HepG2 (cell line): ENCODE measurements at regions not wholly inside any gene's neighbourhood (a gene's known extent, or its start where the extent isn't known, plus 50 kb on each side); places are given as distances from the start of the nearest gene placed in this dataset.

ENCODE experiments used
- ARNTL ChIP-seq: sonication (generic); formaldehyde crosslinking; IDR thresholded peaks from 2 replicates; pipeline ENCODE4 v1.4.0; 2020; ENCODE audit warnings: mild to moderate bottlenecking, missing genetic modification reagents
- ASH2L ChIP-seq: fragments of 300-600, 200-600 bp; sonication (generic); IDR thresholded peaks from 2 replicates; pipeline ENCODE4 v1.7.0; 2017; ENCODE audit warnings: low read depth, mild to moderate bottlenecking, moderate library complexity, mixed read lengths, low read length; ENCODE audit not compliant: insufficient read length
- ATF2 ChIP-seq: sonication (generic); formaldehyde crosslinking; IDR thresholded peaks from 2 replicates; pipeline ENCODE4 v1.4.0; 2020; ENCODE audit warnings: missing genetic modification reagents
- ATF7 ChIP-seq, 2 experiments: fragments of 450-650 bp in 1 of 2; sonication (generic) in 1 of 2; formaldehyde crosslinking in 1 of 2; IDR thresholded peaks; 2 replicates each; pipeline versions ENCODE4 v1.4.0 to v1.6.1; 2016 to 2020; ENCODE audit warnings: antibody characterized with exemption in 1 of 2, mild to moderate bottlenecking in 1 of 2, missing genetic modification reagents in 1 of 2
- CBFB ChIP-seq: sonication (generic); formaldehyde crosslinking; IDR thresholded peaks from 2 replicates; pipeline ENCODE4 v1.4.0; 2020; ENCODE audit warnings: missing genetic modification reagents
- CREB1 ChIP-seq, 2 experiments: fragments of 450-650 bp in 1 of 2; IDR thresholded peaks; 2 replicates each; pipeline ENCODE4 v1.6.1; 2016 to 2017; ENCODE audit warnings: control low read depth in 1 of 2, mild to moderate bottlenecking in 1 of 2, missing compliant biosample characterization in 1 of 2, missing genetic modification characterization in 1 of 2
- CSRNP1 ChIP-seq: sonication (generic); formaldehyde crosslinking; IDR thresholded peaks from 2 replicates; pipeline ENCODE4 v1.8.1; 2023; ENCODE audit warnings: mild to moderate bottlenecking, missing genetic modification reagents
- FOXJ3 ChIP-seq: sonication (generic); formaldehyde crosslinking; IDR thresholded peaks from 2 replicates; pipeline ENCODE4 v1.4.0; 2020; ENCODE audit warnings: missing genetic modification reagents, mild to moderate bottlenecking, borderline replicate concordance
- GATA4 ChIP-seq: sonication (generic); IDR thresholded peaks from 2 replicates; pipeline ENCODE4 v1.6.1; 2016; ENCODE audit warnings: antibody characterized with exemption, low read depth, borderline replicate concordance
- GATAD2A ChIP-seq: IDR thresholded peaks from 2 replicates; pipeline ENCODE4 v1.6.1; 2016
- HDAC6 ChIP-seq: fragments of 200-600 bp; sonication (generic); IDR thresholded peaks from 2 replicates; pipeline ENCODE4 v1.7.0; 2017; ENCODE audit warnings: mild to moderate bottlenecking, antibody characterized with exemption, low read length, low read depth
- HNF1B ChIP-seq: sonication (generic); formaldehyde crosslinking; IDR thresholded peaks from 2 replicates; pipeline ENCODE4 v1.5.1; 2020; ENCODE audit warnings: mild to moderate bottlenecking, moderate library complexity, missing genetic modification reagents
- HNF4A ChIP-seq: sonication (generic); formaldehyde crosslinking; IDR thresholded peaks from 2 replicates; pipeline ENCODE4 v1.4.0; 2020; ENCODE audit warnings: missing genetic modification reagents
- NFIC ChIP-seq: IDR thresholded peaks from 2 replicates; pipeline ENCODE4 v1.6.1; 2012; ENCODE audit warnings: mild to moderate bottlenecking, low read length, inconsistent platforms
- PPARG ChIP-seq: conservative IDR thresholded peaks from 2 replicates; pipeline ENCODE4 v1.6.1; 2016; ENCODE audit warnings: missing biosample characterization, missing genetic modification reagents
- RARA ChIP-seq: IDR thresholded peaks from 2 replicates; pipeline ENCODE4 v1.6.1; 2016; ENCODE audit warnings: missing genetic modification reagents, missing compliant biosample characterization
- ZNF20 ChIP-seq: sonication (generic); formaldehyde crosslinking; IDR thresholded peaks from 2 replicates; pipeline ENCODE4 v1.4.0; 2020; ENCODE audit warnings: mild to moderate bottlenecking, moderate library complexity, missing genetic modification reagents
- ZNF335 ChIP-seq: sonication (generic); formaldehyde crosslinking; IDR thresholded peaks from 2 replicates; pipeline ENCODE4 v1.4.0; 2020; ENCODE audit warnings: missing genetic modification reagents
- ZNF800 ChIP-seq: sonication (generic); formaldehyde crosslinking; IDR thresholded peaks from 2 replicates; pipeline ENCODE4 v1.4.0; 2020; ENCODE audit warnings: missing genetic modification reagents
- ZSCAN5A ChIP-seq: sonication (generic); formaldehyde crosslinking; IDR thresholded peaks from 2 replicates; pipeline ENCODE4 v1.8.0; 2022; ENCODE audit warnings: mild to moderate bottlenecking, missing genetic modification reagents, borderline replicate concordance

- peak; percentile 88 for TF ChIP-seq ASH2L
- peak; percentile 83 for TF ChIP-seq PPARG (CRISPR knock-in tag)
- TF ChIP-seq NFIC, result peak; percentile 97; the same call in 1 of the 2 replicates
- TF ChIP-seq HNF1B (CRISPR knock-in tag), result peak; percentile 69; the same call in 1 of the 2 replicates
- no peak for TF ChIP-seq CREB1 (IDR thresholded peaks at IDR 0.05)
- TF ChIP-seq CREB1 (CRISPR knock-in tag; IDR thresholded peaks at IDR 0.05), result peak; percentile 78
- no peak for TF ChIP-seq ZNF20 (CRISPR knock-in tag)
- peak; percentile 93 for TF ChIP-seq HNF4A
- TF ChIP-seq ZSCAN5A (CRISPR knock-in tag), result no peak
- TF ChIP-seq GATA4, result peak; percentile 84; the same call in 1 of the 2 replicates
- peak; percentile 98 for TF ChIP-seq GATAD2A
- peak; percentile 26; the same call in 1 of the 2 replicates for TF ChIP-seq ZNF335 (CRISPR knock-in tag)
- TF ChIP-seq ZNF800 (CRISPR knock-in tag), result peak; percentile 58; the same call in 1 of the 2 replicates
- TF ChIP-seq ARNTL (CRISPR knock-in tag), result peak; percentile 66; the same call in 1 of the 2 replicates
- TF ChIP-seq CBFB, result no peak
- TF ChIP-seq RARA (CRISPR knock-in tag), result peak; percentile 93
- TF ChIP-seq ATF7 (IDR thresholded peaks at IDR 0.05), result peak; percentile 1; the same call in 1 of the 2 replicates
- no peak; the same call in 1 of the 2 replicates for TF ChIP-seq ATF7 (CRISPR knock-in tag; IDR thresholded peaks at IDR 0.05)
- TF ChIP-seq FOXJ3, result peak; percentile 95; the same call in 1 of the 2 replicates
- TF ChIP-seq ATF2 (CRISPR knock-in tag), result peak; percentile 75
- TF ChIP-seq CSRNP1 (CRISPR knock-in tag), result no peak
- no peak for TF ChIP-seq HDAC6
Observed at GRCh38 chr2:62653582-62654422, 51.7 kb upstream of the EHBP1 start (continued).
